Stimulated activated CD8-positive, alpha-beta memory T cell treated with anti-CD3 and anti-CD28 coated beads, Interleukin-4, amount 100 ng/mL, for 1 hour (primary cell): ENCODE measurements at regions not wholly inside any gene's neighbourhood (a gene's known extent, or its start where the extent isn't known, plus 50 kb on each side); places are given as distances from the start of the nearest gene placed in this dataset.

Source experiments
- DNase-seq, 2 donors: peaks; one replicate each; pipeline ENCODE4 v3.0.0-alpha.2; 2020; ENCODE audit warnings: low read depth in 2 of 2, low spot score in 1 of 2

- no peak for DNase-seq
Measured at GRCh38 chr15:58269455-58270414, 131.6 kb downstream of the AQP9 start.

GRCh38 chr15:58271410-58271809 is 133.2 kb downstream of the AQP9 start:
- DNase-seq, result no peak

GRCh38 chr15:58273104-58273503 is 134.9 kb downstream of the AQP9 start:
- no peak for DNase-seq

- no peak for DNase-seq
Measured at GRCh38 chr15:58274885-58275284, 136.7 kb downstream of the AQP9 start.

- DNase-seq, result no peak
Measured at GRCh38 chr15:58275785-58276184, 137.6 kb downstream of the AQP9 start.

- no peak for DNase-seq
Measured at GRCh38 chr15:58276924-58277323, 138.7 kb downstream of the AQP9 start.

- no peak for DNase-seq
Measured at GRCh38 chr15:58277333-58277732, 139.2 kb downstream of the AQP9 start.

- DNase-seq, result no peak
Measured at GRCh38 chr15:58279106-58279505, 140.9 kb downstream of the AQP9 start.

GRCh38 chr15:58279654-58280053 is 141.5 kb downstream of the AQP9 start:
- no peak for DNase-seq

GRCh38 chr15:58282060-58282708 is 144.0 kb downstream of the AQP9 start:
- DNase-seq, result no peak

GRCh38 chr15:58283302-58283701 is 145.1 kb downstream of the AQP9 start:
- no peak for DNase-seq

GRCh38 chr15:58284293-58284692 is 146.1 kb downstream of the AQP9 start:
- no peak for DNase-seq

- DNase-seq, result no peak
Measured at GRCh38 chr15:58285212-58285920, 146.4 kb upstream of the LIPC start.

GRCh38 chr15:58285921-58286278 is 145.9 kb upstream of the LIPC start:
- DNase-seq, result no peak

GRCh38 chr15:58286523-58286922 is 145.3 kb upstream of the LIPC start:
- DNase-seq, result no peak

- no peak for DNase-seq
Measured at GRCh38 chr15:58287891-58288290, 143.9 kb upstream of the LIPC start.

GRCh38 chr15:58288592-58288991 is 143.2 kb upstream of the LIPC start:
- no peak for DNase-seq

- DNase-seq, result no peak
Measured at GRCh38 chr15:58291848-58292247, 139.9 kb upstream of the LIPC start.

- no peak for DNase-seq
Measured at GRCh38 chr15:58292751-58293175, 139.0 kb upstream of the LIPC start.

GRCh38 chr15:58293622-58294550 is 137.9 kb upstream of the LIPC start:
- DNase-seq, result no peak
